Left lung (tissue), 4 donors: ENCODE measurements at regions not wholly inside any gene's neighbourhood (a gene's known extent, or its start where the extent isn't known, plus 50 kb on each side); places are given as distances from the start of the nearest gene placed in this dataset.
A peak's percentile ranks its signal among the peaks of the same experiment; 100 is the strongest.

Experiments used
- ATAC-seq: fragments of 200-7000 bp; cut with Tn5 transposase; one replicate; pipeline ENCODE4 v1.9.1; 2020; ENCODE audit warnings: moderate library complexity
- DNase-seq, 4 donors: peaks; one replicate each; pipeline ENCODE4 v3.0.0-alpha.2; 2013 to 2020
- H3K27ac ChIP-seq, 2 donors: fragments of 200-600 bp; sonication (generic) in 1 of 2; one replicate each; pipeline versions ENCODE4 v1.5.0 to v1.8.0; 2020 to 2021
- H3K27me3 ChIP-seq, 2 donors: fragments of 200-600 bp; sonication (generic) in 1 of 2; one replicate each; pipeline versions ENCODE4 v1.5.0 to v1.8.0; 2020 to 2021
- H3K36me3 ChIP-seq, 2 donors: fragments of 200-600 bp; sonication (generic) in 1 of 2; one replicate each; pipeline versions ENCODE4 v1.5.0 to v1.8.0; 2020 to 2021
- H3K4me1 ChIP-seq, 2 donors: fragments of 200-600 bp; one replicate each; pipeline ENCODE4 v1.8.0; 2021
- H3K4me3 ChIP-seq, 2 donors: fragments of 200-600 bp; sonication (generic) in 1 of 2; one replicate each; pipeline versions ENCODE4 v1.5.0 to v1.8.0; 2020 to 2021; ENCODE audit warnings: mild to moderate bottlenecking in 1 of 2
- H3K9me3 ChIP-seq, 2 donors: fragments of 200-600 bp; sonication (generic) in 1 of 2; one replicate each; pipeline versions ENCODE4 v1.5.0 to v1.8.0; 2020 to 2021
- CTCF ChIP-seq, 2 donors: fragments of 200-600 bp; sonication (generic) in 1 of 2; IDR thresholded peaks; one replicate each; pipeline versions ENCODE4 v1.5.0 to v1.8.0; 2021; ENCODE audit warnings: antibody characterized with exemption in 2 of 2
- intact Hi-C, 2 donors: fragments of 100-400 bp; cut with DNase I; formaldehyde crosslinking; loops; one replicate each; pipeline versions ENCODE4 v1.11.2 to v1.14.2; 2022
- donor health status: DM: no; HTN: yes; CAD: no.
- donor health status: DM: no; HTN: no; CAD: no.

GRCh38 chr1:116253566-116254382 lies 119.3 kb upstream of the ATP1A1 start:
- Histone ChIP-seq H3K27me3 (no peaks in the 10 kb centered on the region), H3K4me1 (no peaks in the 10 kb centered on the region), H3K4me3 (no peak overlapping the region), H3K27ac (no peak overlapping the region), H3K9me3 (no peaks in the 10 kb centered on the region), H3K36me3 (no peaks in the 10 kb centered on the region)
- DNase-seq (no peak), ATAC-seq (no peak)
- intact Hi-C loops: no loop called here
- no peak for TF ChIP-seq CTCF (IDR thresholded peaks at IDR 0.05)

- no peaks in the 10 kb centered on the region for H3K27me3 ChIP-seq
- H3K4me3 ChIP-seq: no peak overlapping the region
- H3K4me1 ChIP-seq: no peaks in the 10 kb centered on the region
- no peaks in the 10 kb centered on the region for H3K9me3 ChIP-seq
- no peaks in the 10 kb centered on the region for H3K36me3 ChIP-seq
- DNase-seq: no peak
- intact Hi-C loops: no loop called here
- no peak for ATAC-seq
- TF ChIP-seq CTCF (IDR thresholded peaks at IDR 0.05): no peak
- no peak overlapping the region for H3K27ac ChIP-seq
Observed at GRCh38 chr1:116254776-116255175, 118.3 kb upstream of the ATP1A1 start.

- H3K36me3 ChIP-seq: no peaks in the 10 kb centered on the region
- ATAC-seq: no peak
- intact Hi-C loops: no loop called here
- H3K4me1 ChIP-seq: no peaks in the 10 kb centered on the region
- peak in 1 of 4 donors; percentile 18 for DNase-seq
- H3K27ac ChIP-seq: no peak overlapping the region
- H3K9me3 ChIP-seq: no peaks in the 10 kb centered on the region
- no peaks in the 10 kb centered on the region for H3K27me3 ChIP-seq
- no peak overlapping the region for H3K4me3 ChIP-seq
- no peak for TF ChIP-seq CTCF (IDR thresholded peaks at IDR 0.05)
Observed at GRCh38 chr1:116255486-116256285, 117.4 kb upstream of the ATP1A1 start.

- Histone ChIP-seq H3K27ac (no peak overlapping the region), H3K4me1 (no peaks in the 10 kb centered on the region), H3K27me3 (no peaks in the 10 kb centered on the region), H3K36me3 (no peaks in the 10 kb centered on the region), H3K9me3 (no peaks in the 10 kb centered on the region), H3K4me3 (no peak overlapping the region)
- ATAC-seq (no peak), DNase-seq (no peak)
- intact Hi-C loops: no loop called here
- no peak for TF ChIP-seq CTCF (IDR thresholded peaks at IDR 0.05)
Observed at GRCh38 chr1:116256286-116256649, 116.8 kb upstream of the ATP1A1 start.

GRCh38 chr1:116256875-116257274 lies 116.2 kb upstream of the ATP1A1 start:
- DNase-seq (no peak), ATAC-seq (no peak)
- Histone ChIP-seq H3K4me3 (no peak overlapping the region), H3K27me3 (no peaks in the 10 kb centered on the region), H3K36me3 (no peaks in the 10 kb centered on the region), H3K4me1 (no peaks in the 10 kb centered on the region), H3K27ac (no peak overlapping the region), H3K9me3 (no peaks in the 10 kb centered on the region)
- intact Hi-C loops: no loop called here
- TF ChIP-seq CTCF (IDR thresholded peaks at IDR 0.05): no peak
